Mesodermal cell (in vitro differentiated cells): ENCODE measurements at regions not wholly inside any gene's neighbourhood (a gene's known extent, or its start where the extent isn't known, plus 50 kb on each side); places are given as distances from the start of the nearest gene placed in this dataset.
"Not testable (repeated sequence)": the region's sequence is repeated elsewhere in the genome, so short reads cannot be mapped to it uniquely, and the experiment has no call there.

Experiments used
- H3K27ac ChIP-seq: 2 replicates; pipeline ENCODE4 v1.7.0; 2013; ENCODE audit warnings: mild to moderate bottlenecking, low read depth, low read length, moderate library complexity; ENCODE audit not compliant: severe bottlenecking
- H3K36me3 ChIP-seq: 2 replicates; pipeline ENCODE4 v1.7.1; 2013; ENCODE audit warnings: mild to moderate bottlenecking, low read length, moderate library complexity; ENCODE audit not compliant: control insufficient read depth, insufficient read depth
- H3K4me1 ChIP-seq: one replicate; pipeline ENCODE4 v1.7.1; 2013; ENCODE audit warnings: mild to moderate bottlenecking, low read length; ENCODE audit not compliant: insufficient read depth, control insufficient read depth, poor library complexity, severe bottlenecking
- H3K4me3 ChIP-seq: 2 replicates; pipeline ENCODE4 v1.7.0; 2013; ENCODE audit warnings: low read length, control low read depth, mild to moderate bottlenecking; ENCODE audit not compliant: insufficient read depth, poor library complexity, severe bottlenecking; ENCODE audit errors: extremely low read depth
- H3K9me3 ChIP-seq: 2 replicates; pipeline ENCODE4 v1.7.1; 2013; ENCODE audit warnings: mild to moderate bottlenecking, low read length, moderate library complexity; ENCODE audit not compliant: control insufficient read depth
- WGBS, 2 experiments: methylation state at CpG; one replicate each; pipeline ENCODE4 v1.1.5; 2013; ENCODE audit warnings: missing lambda C conversion rate in 2 of 2; ENCODE audit not compliant: insufficient coverage in 2 of 2; 5-methylcytosine and 5-hydroxymethylcytosine counted together

GRCh38 chr11:15837901-15838489 lies 518.4 kb downstream of the SOX6 start:
- H3K4me3 ChIP-seq = no peak overlapping the region
- 93 to 100% methylated on average over 4 of the region's 4 CpGs for WGBS, 2 experiments
- H3K27ac ChIP-seq = peak overlapping the region; percentile 90
- no peaks in the 10 kb centered on the region for H3K9me3 ChIP-seq
- peaks cover 20% of the 10 kb centered on the region for H3K4me1 ChIP-seq
- no peaks in the 10 kb centered on the region for H3K36me3 ChIP-seq

GRCh38 chr11:15839061-15839460 lies 517.3 kb downstream of the SOX6 start:
- Histone ChIP-seq H3K36me3 (no peaks in the 10 kb centered on the region), H3K4me3 (no peak overlapping the region), H3K9me3 (no peaks in the 10 kb centered on the region), H3K27ac (peak overlapping the region; percentile 90), H3K4me1 (peaks cover 28% of the 10 kb centered on the region)
- 71 to 88% methylated on average over 1 to 2 of the region's 3 CpGs for WGBS, 2 experiments

GRCh38 chr11:15840966-15841365 lies 515.4 kb downstream of the SOX6 start:
- no peaks in the 10 kb centered on the region for H3K36me3 ChIP-seq
- no peaks in the 10 kb centered on the region for H3K9me3 ChIP-seq
- 100% methylated on average over 2 of the region's 2 CpGs; no CpG with 5 or more reads in 1 of the 2 experiments for WGBS, 2 experiments
- no peak overlapping the region for H3K4me3 ChIP-seq
- H3K4me1 ChIP-seq = peaks cover 23% of the 10 kb centered on the region
- H3K27ac ChIP-seq = no peak overlapping the region

- Histone ChIP-seq H3K4me3 (no peak overlapping the region), H3K36me3 (no peaks in the 10 kb centered on the region), H3K4me1 (peaks cover 22% of the 10 kb centered on the region), H3K9me3 (no peaks in the 10 kb centered on the region), H3K27ac (no peak overlapping the region)
- WGBS, 2 experiments = 92 to 97% methylated on average over 3 to 5 of the region's 6 CpGs
These were observed 514.2 kb downstream of the SOX6 start for GRCh38 chr11:15841931-15842740.

GRCh38 chr11:15843309-15843872 lies 513.0 kb downstream of the SOX6 start:
- Histone ChIP-seq H3K27ac (peak overlapping the region; percentile 65), H3K4me3 (no peak overlapping the region), H3K4me1 (peaks cover 22% of the 10 kb centered on the region), H3K36me3 (no peaks in the 10 kb centered on the region), H3K9me3 (no peaks in the 10 kb centered on the region)
- WGBS, 2 experiments = 16 to 29% methylated on average over 4 to 5 of the region's 10 CpGs

GRCh38 chr11:15845261-15845660 lies 511.1 kb downstream of the SOX6 start:
- H3K4me1 ChIP-seq = peaks cover 12% of the 10 kb centered on the region
- H3K27ac ChIP-seq = no peak overlapping the region
- H3K4me3 ChIP-seq = no peak overlapping the region
- H3K9me3 ChIP-seq = no peaks in the 10 kb centered on the region
- H3K36me3 ChIP-seq = no peaks in the 10 kb centered on the region

GRCh38 chr11:15848631-15849168 lies 507.6 kb downstream of the SOX6 start:
- H3K4me1 ChIP-seq = peaks cover under 1% of the 10 kb centered on the region
- no peaks in the 10 kb centered on the region for H3K9me3 ChIP-seq
- 79 to 94% methylated on average over 2 of the region's 2 CpGs for WGBS, 2 experiments
- no peak overlapping the region for H3K4me3 ChIP-seq
- no peaks in the 10 kb centered on the region for H3K36me3 ChIP-seq
- H3K27ac ChIP-seq = no peak overlapping the region

GRCh38 chr11:15849257-15849656 lies 507.1 kb downstream of the SOX6 start:
- 91 to 95% methylated on average over 2 to 4 of the region's 4 CpGs for WGBS, 2 experiments
- H3K4me1 ChIP-seq = no peaks in the 10 kb centered on the region
- H3K27ac ChIP-seq = no peak overlapping the region
- no peaks in the 10 kb centered on the region for H3K36me3 ChIP-seq
- H3K9me3 ChIP-seq = no peaks in the 10 kb centered on the region
- no peak overlapping the region for H3K4me3 ChIP-seq

GRCh38 chr11:15850335-15850734 lies 506.0 kb downstream of the SOX6 start:
- not testable (repeated sequence) for H3K27ac ChIP-seq, H3K9me3 ChIP-seq, H3K4me1 ChIP-seq, H3K36me3 ChIP-seq, H3K4me3 ChIP-seq

GRCh38 chr11:15851051-15851498 lies 505.3 kb downstream of the SOX6 start:
- Histone ChIP-seq H3K9me3 (no peaks in the 10 kb centered on the region), H3K4me1 (no peaks in the 10 kb centered on the region), H3K4me3 (no peak overlapping the region), H3K36me3 (no peaks in the 10 kb centered on the region), H3K27ac (no peak overlapping the region)
- WGBS, 2 experiments = 94 to 95% methylated on average over 3 to 4 of the region's 5 CpGs

GRCh38 chr11:15852179-15852578 lies 504.2 kb downstream of the SOX6 start:
- no peaks in the 10 kb centered on the region for H3K4me1 ChIP-seq
- 0% methylated on average over 1 of the region's 3 CpGs for WGBS, 2 experiments
- H3K9me3 ChIP-seq = no peaks in the 10 kb centered on the region
- no peak overlapping the region for H3K4me3 ChIP-seq
- H3K36me3 ChIP-seq = no peaks in the 10 kb centered on the region
- no peak overlapping the region for H3K27ac ChIP-seq
